Stromal cell of bone marrow (primary cell): ENCODE measurements at regions not wholly inside any gene's neighbourhood (a gene's known extent, or its start where the extent isn't known, plus 50 kb on each side); places are given as distances from the start of the nearest gene placed in this dataset.

ENCODE experiments used
- DNase-seq: peaks from one replicate; pipeline ENCODE4 v3.0.0-alpha.2; 2012; ENCODE audit warnings: low read depth

GRCh38 chr11:104655066-104655465 lies 243.2 kb downstream of the CASP12 start:
- DNase-seq = no peak

- DNase-seq = no peak
Measured at GRCh38 chr11:104654181-104654813, 244.0 kb downstream of the CASP12 start.

GRCh38 chr11:104653407-104653806 lies 244.9 kb downstream of the CASP12 start:
- no peak for DNase-seq

- no peak for DNase-seq
Measured at GRCh38 chr11:104652996-104653395, 245.3 kb downstream of the CASP12 start.

GRCh38 chr11:104650234-104650633 lies 248.0 kb downstream of the CASP12 start:
- no peak for DNase-seq

- DNase-seq = no peak
Measured at GRCh38 chr11:104649002-104649401, 249.3 kb downstream of the CASP12 start.

GRCh38 chr11:104645261-104646222 lies 252.7 kb downstream of the CASP12 start:
- DNase-seq = no peak

GRCh38 chr11:104637662-104638170 lies 260.5 kb downstream of the CASP12 start:
- no peak for DNase-seq

- DNase-seq = no peak
Measured at GRCh38 chr11:104633226-104633625, 265.0 kb downstream of the CASP12 start.

- DNase-seq = no peak
Measured at GRCh38 chr11:104630352-104630751, 267.9 kb downstream of the CASP12 start.

GRCh38 chr11:104625246-104625645 lies 273.0 kb downstream of the CASP12 start:
- DNase-seq = no peak

- DNase-seq = no peak
Measured at GRCh38 chr11:104624021-104624420, 274.2 kb downstream of the CASP12 start.

- no peak for DNase-seq
Measured at GRCh38 chr11:104623518-104623917, 274.7 kb downstream of the CASP12 start.

- DNase-seq = no peak
Measured at GRCh38 chr11:104620991-104621390, 277.3 kb downstream of the CASP12 start.

GRCh38 chr11:104619751-104620150 lies 278.5 kb downstream of the CASP12 start:
- DNase-seq = no peak

- DNase-seq = no peak
Measured at GRCh38 chr11:104618954-104619353, 279.3 kb downstream of the CASP12 start.

- DNase-seq = no peak
Measured at GRCh38 chr11:104614961-104615360, 283.3 kb downstream of the CASP12 start.

- DNase-seq = no peak
Measured at GRCh38 chr11:104614117-104614680, 284.1 kb downstream of the CASP12 start.

- no peak for DNase-seq
Measured at GRCh38 chr11:104610635-104611034, 287.6 kb downstream of the CASP12 start.

- peak; percentile 51 for DNase-seq
Measured at GRCh38 chr11:104609311-104610085, 288.8 kb downstream of the CASP12 start.

GRCh38 chr11:104602643-104603042 lies 295.6 kb downstream of the CASP12 start:
- no peak for DNase-seq
